PFSK-1 (cell line): ENCODE measurements at regions not wholly inside any gene's neighbourhood (a gene's known extent, or its start where the extent isn't known, plus 50 kb on each side); places are given as distances from the start of the nearest gene placed in this dataset.

Experiments used
- FOXP2 ChIP-seq: optimal IDR thresholded peaks from 2 replicates; pipeline ENCODE3; 2011; ENCODE audit warnings: borderline replicate concordance, control low read depth, inconsistent platforms; ENCODE audit not compliant: insufficient read depth; ENCODE audit errors: extremely low read length, extremely low read depth
- POLR2AphosphoS5 ChIP-seq: IDR thresholded peaks from 2 replicates; pipeline ENCODE4 v1.6.1; 2012; ENCODE audit warnings: low read depth, mild to moderate bottlenecking, control low read depth, low read length, moderate library complexity
- REST ChIP-seq, 2 experiments: IDR thresholded peaks; 2 replicates each; pipeline versions ENCODE4 v1.6.1 to v1.8.0; 2011 to 2012; ENCODE audit warnings: low read depth in 2 of 2, low read length in 2 of 2, control low read depth in 1 of 2, inconsistent platforms in 1 of 2, mild to moderate bottlenecking in 1 of 2, moderate library complexity in 1 of 2; ENCODE audit not compliant: insufficient read depth in 1 of 2
- SIN3A ChIP-seq: IDR thresholded peaks from 2 replicates; pipeline ENCODE4 v1.6.1; 2012; ENCODE audit warnings: mild to moderate bottlenecking, low read length, moderate library complexity, borderline replicate concordance; ENCODE audit not compliant: insufficient read depth
- TAF1 ChIP-seq: IDR thresholded peaks from 2 replicates; pipeline ENCODE4 v1.6.1; 2012; ENCODE audit warnings: low read length, control low read depth, borderline replicate concordance; ENCODE audit not compliant: insufficient read depth

GRCh38 chr7:15747301-15747700 is 60.8 kb upstream of the MEOX2 start:
- TF ChIP-seq TAF1, result no peak
- TF ChIP-seq SIN3A, result no peak
- TF ChIP-seq POLR2AphosphoS5, result no peak
- TF ChIP-seq REST (IDR thresholded peaks at IDR 0.05; ENCODE audit: insufficient read depth in 1 of 2, low read depth in 2 of 2, low read length in 2 of 2), result peak in 1 of 2 experiments; percentile 70; a peak in 1 of 4 replicates

- TF ChIP-seq POLR2AphosphoS5, result no peak
- no peak for TF ChIP-seq FOXP2
- no peak for TF ChIP-seq SIN3A
- TF ChIP-seq REST (IDR thresholded peaks at IDR 0.05; ENCODE audit: insufficient read depth in 1 of 2, low read depth in 2 of 2, low read length in 2 of 2), result no peak
- no peak for TF ChIP-seq TAF1
Observed at GRCh38 chr7:15743926-15744480, 57.5 kb upstream of the MEOX2 start.

- no peak for TF ChIP-seq REST (IDR thresholded peaks at IDR 0.05; ENCODE audit: insufficient read depth in 1 of 2, low read depth in 2 of 2, low read length in 2 of 2)
- no peak for TF ChIP-seq FOXP2
- TF ChIP-seq POLR2AphosphoS5, result no peak
- no peak for TF ChIP-seq SIN3A
- TF ChIP-seq TAF1, result no peak
Observed at GRCh38 chr7:15737601-15738000, 51.1 kb upstream of the MEOX2 start.
